DND-41 (cell line): ENCODE measurements at regions not wholly inside any gene's neighbourhood (a gene's known extent, or its start where the extent isn't known, plus 50 kb on each side); places are given as distances from the start of the nearest gene placed in this dataset.

Source experiments
- ATAC-seq: fragments of 200-7000 bp; cut with Tn5 transposase; 3 replicates; pipeline ENCODE4 v1.9.1; 2021; ENCODE audit warnings: low read depth; ENCODE audit not compliant: insufficient read depth
- DNase-seq: peaks from one replicate; pipeline ENCODE4 v3.0.0-alpha.2; 2020
- H2AFZ ChIP-seq: 2 replicates; pipeline ENCODE4 v1.6.0; 2012; ENCODE audit warnings: low read depth, low read length
- H3K27ac ChIP-seq: 2 replicates; pipeline ENCODE4 v1.5.1; 2012; ENCODE audit warnings: low read length, inconsistent platforms
- H3K27me3 ChIP-seq: fragments of 200-600 bp; sonication (generic); 2 replicates; pipeline ENCODE4 v1.6.0; 2012; ENCODE audit warnings: low read length, mild to moderate bottlenecking, inconsistent platforms; ENCODE audit not compliant: insufficient read depth, poor library complexity
- H3K36me3 ChIP-seq: 2 replicates; pipeline ENCODE4 v1.5.1; 2012; ENCODE audit warnings: low read length, inconsistent platforms; ENCODE audit not compliant: insufficient read depth
- H3K4me1 ChIP-seq: 2 replicates; pipeline ENCODE4 v1.5.1; 2012; ENCODE audit warnings: mild to moderate bottlenecking, low read length; ENCODE audit not compliant: insufficient read depth
- H3K4me2 ChIP-seq: 2 replicates; pipeline ENCODE4 v1.6.0; 2012; ENCODE audit warnings: mild to moderate bottlenecking, moderate library complexity, low read length, inconsistent platforms; ENCODE audit not compliant: insufficient read depth
- H3K4me3 ChIP-seq, 2 experiments: fragments of 200-600 bp in 1 of 2; shearing (Covaris generic) in 1 of 2; 2 replicates each; pipeline ENCODE4 v1.5.1; 2012 to 2016; ENCODE audit warnings: inconsistent platforms in 2 of 2, low read length in 2 of 2, mild to moderate bottlenecking in 2 of 2, low read depth in 1 of 2, moderate library complexity in 1 of 2
- H3K79me2 ChIP-seq: 2 replicates; pipeline ENCODE4 v1.6.0; 2012; ENCODE audit warnings: low read length, inconsistent platforms; ENCODE audit not compliant: insufficient read depth
- H3K9ac ChIP-seq: 2 replicates; pipeline ENCODE4 v1.6.0; 2012; ENCODE audit warnings: low read depth, mild to moderate bottlenecking, inconsistent platforms, low read length, moderate library complexity
- H3K9me3 ChIP-seq: 2 replicates; pipeline ENCODE4 v1.5.1; 2012; ENCODE audit warnings: low read length, moderate library complexity, mild to moderate bottlenecking, inconsistent platforms; ENCODE audit not compliant: insufficient read depth, severe bottlenecking
- H4K20me1 ChIP-seq: 2 replicates; pipeline ENCODE4 v1.6.0; 2012; ENCODE audit warnings: low read length; ENCODE audit not compliant: insufficient read depth
- CTCF ChIP-seq: IDR thresholded peaks from 2 replicates; pipeline ENCODE4 v1.5.1; 2012; ENCODE audit warnings: borderline replicate concordance, low read length, moderate library complexity, mild to moderate bottlenecking; ENCODE audit not compliant: poor library complexity, severe bottlenecking; ENCODE audit errors: extremely low read depth
- EZH2 ChIP-seq: IDR thresholded peaks from 3 replicates; pipeline ENCODE4 v1.6.1; 2012; ENCODE audit warnings: borderline replicate concordance, low read depth, mild to moderate bottlenecking, moderate library complexity, low read length, inconsistent platforms; ENCODE audit not compliant: severe bottlenecking

DNA sequence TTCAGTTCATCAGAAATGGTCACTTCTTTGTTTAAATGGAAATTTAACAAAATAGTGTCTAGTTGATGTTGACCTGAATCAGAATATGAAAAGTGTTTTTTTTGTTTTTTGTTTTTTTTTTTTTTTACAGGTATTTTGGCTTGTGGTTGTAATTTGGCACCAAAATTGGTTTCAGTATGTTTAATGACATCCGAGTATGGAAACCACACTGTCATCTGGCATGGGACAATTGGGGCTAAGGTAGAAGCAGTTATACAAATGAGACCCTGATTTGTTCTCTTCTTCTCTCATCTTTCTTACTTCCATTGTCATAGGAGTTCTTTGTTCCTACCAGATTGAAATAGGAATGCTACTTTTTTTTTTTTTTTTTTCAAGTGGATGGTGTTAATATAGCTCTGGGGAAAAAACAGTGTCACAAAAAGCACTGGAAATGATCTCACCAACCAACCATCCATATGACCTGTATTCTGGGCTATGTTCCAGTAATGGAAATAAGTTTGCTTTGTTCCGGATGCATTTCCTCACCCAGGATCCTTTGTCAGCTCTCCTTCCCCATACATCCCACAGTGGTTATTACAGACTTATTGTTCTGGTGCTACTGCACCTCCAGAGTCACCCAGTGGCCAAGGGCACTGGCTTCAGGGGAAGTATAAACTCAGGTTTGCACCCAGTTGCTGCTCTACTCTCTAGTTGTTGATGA, 95.8 kb downstream of the ATXN3L start:
- no peaks in the 10 kb centered on the region for H3K27me3 ChIP-seq
- no peak overlapping the region for H3K4me2 ChIP-seq
- no peaks in the 10 kb centered on the region for H4K20me1 ChIP-seq
- no peaks in the 10 kb centered on the region for H3K9me3 ChIP-seq
- TF ChIP-seq CTCF (no peak), EZH2 (no peak)
- H3K4me1 ChIP-seq: no peaks in the 10 kb centered on the region
- no peak overlapping the region for H3K4me3 ChIP-seq
- no peaks in the 10 kb centered on the region for H3K79me2 ChIP-seq
- H3K36me3 ChIP-seq: no peaks in the 10 kb centered on the region
- H3K9ac ChIP-seq: no peak overlapping the region
- no peak for DNase-seq
- no peak for ATAC-seq
- H3K27ac ChIP-seq: no peak overlapping the region
- H2AFZ ChIP-seq: no peak overlapping the region

DNA sequence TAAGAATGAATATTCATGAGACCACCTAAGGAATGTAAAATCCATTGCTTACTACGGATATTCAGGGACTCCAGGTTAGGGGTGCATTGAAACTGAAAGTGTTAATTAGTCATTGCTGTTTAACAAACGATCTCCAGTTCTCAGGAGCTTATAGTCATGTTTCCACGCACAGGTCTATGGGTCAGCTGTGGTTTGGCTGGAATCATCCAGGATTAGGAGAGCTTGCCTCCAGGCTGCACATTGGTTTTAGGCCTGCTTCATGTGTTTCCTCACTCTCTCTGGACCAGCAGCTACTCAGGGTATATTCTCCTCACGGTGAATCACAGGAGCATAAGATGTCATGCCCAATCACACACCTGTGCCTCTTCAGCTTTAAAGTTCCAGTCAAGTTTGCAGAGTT, 98.9 kb downstream of the ATXN3L start:
- TF ChIP-seq CTCF (no peak), EZH2 (no peak)
- no peaks in the 10 kb centered on the region for H3K36me3 ChIP-seq
- no peaks in the 10 kb centered on the region for H3K9me3 ChIP-seq
- no peaks in the 10 kb centered on the region for H3K79me2 ChIP-seq
- ATAC-seq (no peak), DNase-seq (no peak)
- no peak overlapping the region for H2AFZ ChIP-seq
- no peak overlapping the region for H3K4me2 ChIP-seq
- H4K20me1 ChIP-seq: no peaks in the 10 kb centered on the region
- H3K4me1 ChIP-seq: no peaks in the 10 kb centered on the region
- H3K4me3 ChIP-seq: no peak overlapping the region
- H3K9ac ChIP-seq: no peak overlapping the region
- no peaks in the 10 kb centered on the region for H3K27me3 ChIP-seq
- no peak overlapping the region for H3K27ac ChIP-seq

DNA sequence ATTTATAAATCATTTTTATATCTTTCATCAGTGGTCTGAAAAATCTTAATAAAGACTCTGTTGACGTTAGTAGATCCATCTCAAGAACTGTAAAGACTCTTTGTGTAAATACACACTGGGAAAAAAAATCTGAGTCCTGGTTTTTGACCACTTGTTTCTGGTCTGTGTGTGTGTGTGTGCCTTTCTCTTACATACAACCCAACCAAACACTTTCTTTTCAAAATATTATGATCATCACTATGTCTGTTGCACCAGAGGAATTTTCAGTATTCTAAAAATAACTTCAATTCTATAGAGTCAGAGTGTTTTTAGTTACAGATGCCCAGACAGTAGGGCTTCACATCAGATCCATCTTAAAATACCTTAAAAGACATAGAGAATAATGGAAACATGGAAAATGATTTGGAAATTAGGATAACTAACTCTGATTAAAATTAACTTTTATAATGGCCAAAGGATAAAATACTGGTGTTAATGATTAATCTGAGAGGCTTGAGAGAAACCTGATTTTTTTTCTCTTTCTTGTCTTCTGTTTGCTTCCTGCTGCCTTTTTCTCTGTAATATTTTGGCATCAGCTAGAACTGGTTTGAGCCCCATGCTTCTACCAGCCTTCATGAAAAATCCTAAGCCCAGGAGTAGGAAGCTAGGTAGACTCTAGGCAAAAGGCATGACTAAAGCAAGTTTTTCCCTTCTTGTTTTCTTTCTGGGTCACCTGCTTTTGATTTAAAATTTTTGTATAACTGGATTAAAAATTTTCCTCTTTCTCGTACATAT, 99.7 kb downstream of the ATXN3L start:
- DNase-seq (no peak), ATAC-seq (no peak)
- H3K79me2 ChIP-seq: no peaks in the 10 kb centered on the region
- no peaks in the 10 kb centered on the region for H3K9me3 ChIP-seq
- H3K27me3 ChIP-seq: no peaks in the 10 kb centered on the region
- no peaks in the 10 kb centered on the region for H3K36me3 ChIP-seq
- H2AFZ ChIP-seq: no peak overlapping the region
- no peaks in the 10 kb centered on the region for H3K4me1 ChIP-seq
- no peak overlapping the region for H3K4me3 ChIP-seq
- TF ChIP-seq EZH2 (no peak), CTCF (no peak)
- no peak overlapping the region for H3K9ac ChIP-seq
- H3K4me2 ChIP-seq: no peak overlapping the region
- no peaks in the 10 kb centered on the region for H4K20me1 ChIP-seq
- no peak overlapping the region for H3K27ac ChIP-seq
